Stomach (tissue), 8 donors: ENCODE measurements at regions not wholly inside any gene's neighbourhood (a gene's known extent, or its start where the extent isn't known, plus 50 kb on each side); places are given as distances from the start of the nearest gene placed in this dataset.

Source experiments
- DNase-seq, 2 donors: peaks; one replicate each; pipeline versions ENCODE4 v3.0.0 to v3.0.0-alpha.2; 2013 to 2019
- H3K27ac ChIP-seq, 5 donors: fragments of 200-600 bp in 4 of 5; sonication (generic) in 4 of 5; one replicate each; pipeline ENCODE4 v1.5.1; 2013 to 2019; ENCODE audit warnings: mild to moderate bottlenecking in 1 of 5, moderate library complexity in 1 of 5
- H3K27me3 ChIP-seq, 3 donors: fragments of 200-600 bp; sonication (generic); one replicate each; pipeline ENCODE4 v1.5.1; 2017 to 2019; ENCODE audit warnings: mixed run types in 1 of 3
- H3K36me3 ChIP-seq, 4 donors: fragments of 200-600 bp; sonication (generic); 1 replicate in 3 of 4; 2 replicates in 1 of 4; pipeline ENCODE4 v1.5.1; 2016 to 2019
- H3K4me1 ChIP-seq, 4 donors: fragments of 200-600 bp; sonication (generic); one replicate each; pipeline ENCODE4 v1.5.1; 2016 to 2019
- H3K4me3 ChIP-seq, 4 donors: fragments of 200-600 bp; sonication (generic) in 3 of 4; one replicate each; pipeline ENCODE4 v1.5.1; 2016 to 2019; ENCODE audit warnings: mild to moderate bottlenecking in 1 of 4
- H3K9me3 ChIP-seq, 4 donors: fragments of 200-600 bp; sonication (generic); one replicate each; pipeline ENCODE4 v1.5.1; 2016 to 2019
- CTCF ChIP-seq, 7 experiments: fragments of 450-650 bp in 4 of 7; fragments of 200-600 bp in 3 of 7; sonication (generic) in 3 of 7; IDR thresholded peaks; one replicate each; pipeline ENCODE4 v1.5.1; 2016 to 2019; ENCODE audit warnings: antibody characterized with exemption in 7 of 7, control low read depth in 2 of 7, mild to moderate bottlenecking in 1 of 7
- EP300 ChIP-seq: sonication (generic); formaldehyde crosslinking; IDR thresholded peaks from one replicate; pipeline ENCODE4 v1.6.1; 2017; ENCODE audit warnings: antibody characterized with exemption
- POLR2A ChIP-seq, 4 donors: fragments of 450-650 bp; IDR thresholded peaks; one replicate each; pipeline ENCODE4 v1.6.1; 2016; ENCODE audit warnings: antibody characterized with exemption in 4 of 4, control low read depth in 2 of 4, mild to moderate bottlenecking in 1 of 4, moderate library complexity in 1 of 4
- POLR2AphosphoS5 ChIP-seq, 3 donors: sonication (generic); formaldehyde crosslinking; IDR thresholded peaks; one replicate each; pipeline ENCODE4 v1.6.1; 2016; ENCODE audit warnings: antibody characterized with exemption in 3 of 3
- whole genome bisulfite sequencing, 5 donors: extraction: QIAGEN DNeasy Blood & Tissue Kit in 3 of 5; methylation state at CpG; one replicate each; pipeline versions ENCODE4 v1.1.5 to v1.1.7; 2013 to 2018; 5-methylcytosine and 5-hydroxymethylcytosine counted together
- intact Hi-C: fragments of 100-400 bp; cut with DNase I; formaldehyde crosslinking; loops from one replicate; pipeline ENCODE4 v1.15.1; 2023; ENCODE audit warnings: low total_unique reads
- donor health status: healthy with polysubstance abuse.
- donor health status: Bipolar disorder and iron deficiency.
- donor health status: healthy.

- no peaks in the 10 kb centered on the region for H3K4me1 ChIP-seq
- H3K27ac ChIP-seq = no peak overlapping the region
- no peak overlapping the region for H3K4me3 ChIP-seq
- 62 to 78% (median 73%) methylated on average over 2 of the region's 2 CpGs for WGBS, 5 donors
- peaks cover 0 to 19% (median 9%) of the 10 kb centered on the region in 4 donors for H3K9me3 ChIP-seq
- no peaks in the 10 kb centered on the region for H3K36me3 ChIP-seq
- no peaks in the 10 kb centered on the region for H3K27me3 ChIP-seq
- DNase-seq = no peak
- TF ChIP-seq POLR2A (IDR thresholded peaks at IDR 0.05) = no peak
- no peak for TF ChIP-seq EP300
- intact Hi-C loops = no loop called here
Measured at GRCh38 chr3:77917225-77917624, 877.3 kb downstream of the ROBO2 start.

- Histone ChIP-seq H3K4me3 (no peak overlapping the region), H3K27ac (no peak overlapping the region), H3K9me3 (peaks cover 0 to 23% (median 10%) of the 10 kb centered on the region in 4 donors), H3K36me3 (no peaks in the 10 kb centered on the region), H3K4me1 (no peaks in the 10 kb centered on the region), H3K27me3 (no peaks in the 10 kb centered on the region)
- intact Hi-C loops = no loop called here
- no peak for DNase-seq
- TF ChIP-seq POLR2AphosphoS5 (IDR thresholded peaks at IDR 0.05) (no peak), CTCF (IDR thresholded peaks at IDR 0.05) (no peak), POLR2A (IDR thresholded peaks at IDR 0.05) (no peak), EP300 (no peak)
Measured at GRCh38 chr3:77919244-77919643, 879.3 kb downstream of the ROBO2 start.

GRCh38 chr3:77931255-77932009, 891.5 kb downstream of the ROBO2 start:
- 60 to 66% (median 63%) methylated on average over 9 of the region's 9 CpGs for WGBS, 5 donors
- H3K4me1 ChIP-seq = no peaks in the 10 kb centered on the region
- H3K9me3 ChIP-seq = no peaks in the 10 kb centered on the region
- intact Hi-C loops = no loop called here
- H3K4me3 ChIP-seq = no peak overlapping the region
- TF ChIP-seq POLR2A (IDR thresholded peaks at IDR 0.05) = no peak
- peak in 1 of 3 donors; percentile 52 for TF ChIP-seq POLR2AphosphoS5 (IDR thresholded peaks at IDR 0.05)
- peak in 1 of 2 donors; percentile 78 for DNase-seq
- no peaks in the 10 kb centered on the region for H3K27me3 ChIP-seq
- H3K36me3 ChIP-seq = no peaks in the 10 kb centered on the region
- no peak overlapping the region for H3K27ac ChIP-seq

- WGBS, 5 donors = 55 to 78% (median 69%) methylated on average over 1 of the region's 1 CpG
- Histone ChIP-seq H3K4me3 (no peak overlapping the region), H3K4me1 (no peaks in the 10 kb centered on the region), H3K36me3 (no peaks in the 10 kb centered on the region), H3K27me3 (no peaks in the 10 kb centered on the region), H3K27ac (no peak overlapping the region), H3K9me3 (no peaks in the 10 kb centered on the region)
- DNase-seq = no peak
- no peak for TF ChIP-seq EP300
- TF ChIP-seq POLR2AphosphoS5 (IDR thresholded peaks at IDR 0.05) = no peak
- TF ChIP-seq CTCF (IDR thresholded peaks at IDR 0.05) = no peak
- TF ChIP-seq POLR2A (IDR thresholded peaks at IDR 0.05) = no peak
- intact Hi-C loops = no loop called here
Measured at GRCh38 chr3:77932926-77933325, 893.0 kb downstream of the ROBO2 start.

GRCh38 chr3:77933926-77934325, 894.0 kb downstream of the ROBO2 start:
- intact Hi-C loops = no loop called here
- Histone ChIP-seq H3K4me3 (no peak overlapping the region), H3K9me3 (no peaks in the 10 kb centered on the region), H3K36me3 (no peaks in the 10 kb centered on the region), H3K4me1 (no peaks in the 10 kb centered on the region), H3K27ac (no peak overlapping the region), H3K27me3 (no peaks in the 10 kb centered on the region)
- no peak for TF ChIP-seq POLR2AphosphoS5 (IDR thresholded peaks at IDR 0.05)
- no peak for TF ChIP-seq POLR2A (IDR thresholded peaks at IDR 0.05)
- no peak for TF ChIP-seq CTCF (IDR thresholded peaks at IDR 0.05)
- no peak for TF ChIP-seq EP300
- WGBS, 5 donors = 77 to 93% (median 86%) methylated on average over 2 of the region's 2 CpGs
- no peak for DNase-seq
